ENCODE measurements at regions not wholly inside any gene's neighbourhood (a gene's known extent, or its start where the extent isn't known, plus 50 kb on each side); places are given as distances from the start of the nearest gene placed in this dataset.

- H3K36me3 Mint-ChIP-seq (ENCODE audit: insufficient read depth in 2 of 2), result no peaks in the 10 kb centered on the region
- no peak overlapping the region for H3K4me3 Mint-ChIP-seq
- no peaks in the 10 kb centered on the region for H3K27me3 Mint-ChIP-seq (ENCODE audit: low read depth)
- H3K9me3 Mint-ChIP-seq, result peaks cover 0 to 4% of the 10 kb centered on the region in 2 donors
- no peaks in the 10 kb centered on the region for H3K4me1 Mint-ChIP-seq (ENCODE audit: low read depth)
- DNase-seq (no peak), ATAC-seq (replicated peaks in 1 of 2) (no peak)
- H3K27ac Mint-ChIP-seq, result no peak overlapping the region
Measured at GRCh38 chr6:95280686-95281273, 296.6 kb upstream of the MANEA start.

GRCh38 chr6:95285881-95286280, 291.5 kb upstream of the MANEA start:
- Mint-ChIP-seq H3K4me1 (ENCODE audit: low read depth) (no peaks in the 10 kb centered on the region), H3K27ac (no peak overlapping the region), H3K27me3 (ENCODE audit: low read depth) (no peaks in the 10 kb centered on the region), H3K36me3 (ENCODE audit: insufficient read depth in 2 of 2) (no peaks in the 10 kb centered on the region), H3K9me3 (peaks cover 0 to 2% of the 10 kb centered on the region in 2 donors), H3K4me3 (no peak overlapping the region)
- no peak for DNase-seq
- no peak for ATAC-seq (replicated peaks in 1 of 2)

- H3K4me3 Mint-ChIP-seq, result no peak overlapping the region
- DNase-seq (no peak), ATAC-seq (replicated peaks in 1 of 2) (no peak)
- H3K4me1 Mint-ChIP-seq (ENCODE audit: low read depth), result no peaks in the 10 kb centered on the region
- no peaks in the 10 kb centered on the region for H3K36me3 Mint-ChIP-seq (ENCODE audit: insufficient read depth in 2 of 2)
- no peaks in the 10 kb centered on the region for H3K27me3 Mint-ChIP-seq (ENCODE audit: low read depth)
- peaks cover 0 to 1% of the 10 kb centered on the region in 2 donors for H3K9me3 Mint-ChIP-seq
- no peak overlapping the region for H3K27ac Mint-ChIP-seq
Measured at GRCh38 chr6:95286874-95287273, 290.5 kb upstream of the MANEA start.

- DNase-seq (no peak), ATAC-seq (replicated peaks in 1 of 2) (no peak)
- no peak overlapping the region for H3K27ac Mint-ChIP-seq
- H3K9me3 Mint-ChIP-seq, result peaks cover 0 to 1% of the 10 kb centered on the region in 2 donors
- H3K36me3 Mint-ChIP-seq (ENCODE audit: insufficient read depth in 2 of 2), result no peaks in the 10 kb centered on the region
- H3K4me1 Mint-ChIP-seq (ENCODE audit: low read depth), result no peaks in the 10 kb centered on the region
- no peak overlapping the region for H3K4me3 Mint-ChIP-seq
- no peaks in the 10 kb centered on the region for H3K27me3 Mint-ChIP-seq (ENCODE audit: low read depth)
Measured at GRCh38 chr6:95288251-95288650, 289.1 kb upstream of the MANEA start.

GRCh38 chr6:95292011-95292410, 285.3 kb upstream of the MANEA start:
- H3K4me1 Mint-ChIP-seq (ENCODE audit: low read depth), result no peaks in the 10 kb centered on the region
- no peaks in the 10 kb centered on the region for H3K36me3 Mint-ChIP-seq (ENCODE audit: insufficient read depth in 2 of 2)
- no peak overlapping the region for H3K27ac Mint-ChIP-seq
- H3K4me3 Mint-ChIP-seq, result no peak overlapping the region
- H3K27me3 Mint-ChIP-seq (ENCODE audit: low read depth), result no peaks in the 10 kb centered on the region
- ATAC-seq (replicated peaks in 1 of 2) (no peak), DNase-seq (no peak)
- no peaks in the 10 kb centered on the region for H3K9me3 Mint-ChIP-seq

GRCh38 chr6:95293257-95293656, 284.1 kb upstream of the MANEA start:
- H3K27me3 Mint-ChIP-seq (ENCODE audit: low read depth), result no peaks in the 10 kb centered on the region

GRCh38 chr6:95294043-95294442, 283.3 kb upstream of the MANEA start:
- DNase-seq (no peak), ATAC-seq (replicated peaks in 1 of 2) (no peak)
- Mint-ChIP-seq H3K9me3 (peaks cover 3% of the 10 kb centered on the region in 2 donors), H3K36me3 (ENCODE audit: insufficient read depth in 2 of 2) (no peaks in the 10 kb centered on the region), H3K4me1 (ENCODE audit: low read depth) (no peaks in the 10 kb centered on the region), H3K27ac (no peak overlapping the region), H3K4me3 (no peak overlapping the region), H3K27me3 (ENCODE audit: low read depth) (no peaks in the 10 kb centered on the region)

More at GRCh38 chr6:95293257-95293656, 284.1 kb upstream of the MANEA start:
- DNase-seq (no peak), ATAC-seq (replicated peaks in 1 of 2) (no peak)
- Mint-ChIP-seq H3K36me3 (ENCODE audit: insufficient read depth in 2 of 2) (no peaks in the 10 kb centered on the region), H3K27ac (no peak overlapping the region), H3K4me3 (no peak overlapping the region), H3K9me3 (peaks cover 2% of the 10 kb centered on the region in 2 donors), H3K4me1 (ENCODE audit: low read depth) (no peaks in the 10 kb centered on the region)

- Mint-ChIP-seq H3K27me3 (ENCODE audit: low read depth) (no peaks in the 10 kb centered on the region), H3K4me3 (no peak overlapping the region), H3K36me3 (ENCODE audit: insufficient read depth in 2 of 2) (no peaks in the 10 kb centered on the region), H3K4me1 (ENCODE audit: low read depth) (no peaks in the 10 kb centered on the region), H3K27ac (no peak overlapping the region), H3K9me3 (no peaks in the 10 kb centered on the region)
- DNase-seq (no peak), ATAC-seq (replicated peaks in 1 of 2) (no peak)
Measured at GRCh38 chr6:95309545-95309944, 267.8 kb upstream of the MANEA start.

- H3K4me3 Mint-ChIP-seq, result no peak overlapping the region
- H3K27ac Mint-ChIP-seq, result no peak overlapping the region
- no peaks in the 10 kb centered on the region for H3K27me3 Mint-ChIP-seq (ENCODE audit: low read depth)
- H3K4me1 Mint-ChIP-seq (ENCODE audit: low read depth), result no peaks in the 10 kb centered on the region
- no peak for ATAC-seq (replicated peaks in 1 of 2)
- no peak for DNase-seq
- no peaks in the 10 kb centered on the region for H3K36me3 Mint-ChIP-seq (ENCODE audit: insufficient read depth in 2 of 2)
- peaks cover 0 to 1% of the 10 kb centered on the region in 2 donors for H3K9me3 Mint-ChIP-seq
Measured at GRCh38 chr6:95318137-95318536, 259.2 kb upstream of the MANEA start.

- no peak overlapping the region for H3K4me3 Mint-ChIP-seq
- H3K4me1 Mint-ChIP-seq (ENCODE audit: low read depth), result no peaks in the 10 kb centered on the region
- DNase-seq, result no peak
- H3K27me3 Mint-ChIP-seq (ENCODE audit: low read depth), result no peaks in the 10 kb centered on the region
- no peak for ATAC-seq (replicated peaks in 1 of 2)
- no peaks in the 10 kb centered on the region for H3K36me3 Mint-ChIP-seq (ENCODE audit: insufficient read depth in 2 of 2)
- H3K27ac Mint-ChIP-seq, result no peak overlapping the region
- H3K9me3 Mint-ChIP-seq, result peaks cover 0 to 1% of the 10 kb centered on the region in 2 donors
Measured at GRCh38 chr6:95321126-95321525, 256.2 kb upstream of the MANEA start.

GRCh38 chr6:95325916-95326315, 251.4 kb upstream of the MANEA start:
- H3K27ac Mint-ChIP-seq, result no peak overlapping the region
- DNase-seq (no peak), ATAC-seq (replicated peaks in 1 of 2) (no peak)
- no peaks in the 10 kb centered on the region for H3K27me3 Mint-ChIP-seq (ENCODE audit: low read depth)
- H3K36me3 Mint-ChIP-seq (ENCODE audit: insufficient read depth in 2 of 2), result no peaks in the 10 kb centered on the region
- no peaks in the 10 kb centered on the region for H3K4me1 Mint-ChIP-seq (ENCODE audit: low read depth)
- no peak overlapping the region for H3K4me3 Mint-ChIP-seq
- H3K9me3 Mint-ChIP-seq, result no peaks in the 10 kb centered on the region

- Mint-ChIP-seq H3K36me3 (ENCODE audit: insufficient read depth in 2 of 2) (no peaks in the 10 kb centered on the region), H3K4me3 (no peak overlapping the region), H3K9me3 (no peaks in the 10 kb centered on the region), H3K27me3 (ENCODE audit: low read depth) (no peaks in the 10 kb centered on the region), H3K4me1 (ENCODE audit: low read depth) (no peaks in the 10 kb centered on the region), H3K27ac (no peak overlapping the region)
- ATAC-seq (replicated peaks in 1 of 2) (no peak), DNase-seq (no peak)
Measured at GRCh38 chr6:95328231-95328630, 249.1 kb upstream of the MANEA start.

GRCh38 chr6:95352064-95352795, 225.1 kb upstream of the MANEA start:
- H3K27ac Mint-ChIP-seq, result no peak overlapping the region
- H3K4me1 Mint-ChIP-seq (ENCODE audit: low read depth), result no peaks in the 10 kb centered on the region
- no peaks in the 10 kb centered on the region for H3K27me3 Mint-ChIP-seq (ENCODE audit: low read depth)
- no peak for DNase-seq
- ATAC-seq (replicated peaks in 1 of 2), result no peak
- no peak overlapping the region for H3K4me3 Mint-ChIP-seq
- no peaks in the 10 kb centered on the region for H3K36me3 Mint-ChIP-seq (ENCODE audit: insufficient read depth in 2 of 2)
- H3K9me3 Mint-ChIP-seq, result no peaks in the 10 kb centered on the region

GRCh38 chr6:95354551-95354950, 222.8 kb upstream of the MANEA start:
- H3K27ac Mint-ChIP-seq, result no peak overlapping the region
- no peak for DNase-seq
- H3K9me3 Mint-ChIP-seq, result no peaks in the 10 kb centered on the region
- no peak overlapping the region for H3K4me3 Mint-ChIP-seq
- no peaks in the 10 kb centered on the region for H3K4me1 Mint-ChIP-seq (ENCODE audit: low read depth)
- H3K36me3 Mint-ChIP-seq (ENCODE audit: insufficient read depth in 2 of 2), result no peaks in the 10 kb centered on the region
- no peaks in the 10 kb centered on the region for H3K27me3 Mint-ChIP-seq (ENCODE audit: low read depth)
- ATAC-seq (replicated peaks in 1 of 2), result no peak

All from activated T-cell treated with anti-CD3 and anti-CD28 coated beads, Interleukin-2, amount 50 U/mL, for 72 hours (primary cell).